Amniotic stem cell (primary cell): ENCODE measurements at regions not wholly inside any gene's neighbourhood (a gene's known extent, or its start where the extent isn't known, plus 50 kb on each side); places are given as distances from the start of the nearest gene placed in this dataset.

ENCODE experiments used
- DNase-seq: peaks from one replicate; lab custom pipeline; 2025; lab: John Stamatoyannopoulos, UW

- DNase-seq: no peak
These were observed 366.2 kb downstream of the TFAP2A start for GRCh38 chr6:10048370-10049297.

GRCh38 chr6:10042280-10042679 lies 372.6 kb downstream of the TFAP2A start:
- DNase-seq: no peak

- no peak for DNase-seq
These were observed 381.5 kb downstream of the TFAP2A start for GRCh38 chr6:10033223-10033829.

GRCh38 chr6:10031617-10032016 lies 383.3 kb downstream of the TFAP2A start:
- no peak for DNase-seq

GRCh38 chr6:10030942-10031537 lies 383.8 kb downstream of the TFAP2A start:
- DNase-seq: no peak

- no peak for DNase-seq
These were observed 386.7 kb downstream of the TFAP2A start for GRCh38 chr6:10028222-10028621.

- no peak for DNase-seq
These were observed 395.0 kb downstream of the TFAP2A start for GRCh38 chr6:10019851-10020250.

- peak; percentile 35 for DNase-seq
These were observed 400.3 kb downstream of the TFAP2A start for GRCh38 chr6:10014557-10014956.

- no peak for DNase-seq
These were observed 414.3 kb downstream of the TFAP2A start for GRCh38 chr6:10000551-10000950.

GRCh38 chr6:9999796-10000195 lies 415.1 kb downstream of the TFAP2A start:
- no peak for DNase-seq

- no peak for DNase-seq
These were observed 428.6 kb downstream of the TFAP2A start for GRCh38 chr6:9986273-9986672.

- DNase-seq: no peak
These were observed 429.4 kb downstream of the TFAP2A start for GRCh38 chr6:9985481-9985880.

- DNase-seq: no peak
These were observed 430.3 kb downstream of the TFAP2A start for GRCh38 chr6:9984607-9985006.

- DNase-seq: no peak
These were observed 431.7 kb downstream of the TFAP2A start for GRCh38 chr6:9983168-9983567.

GRCh38 chr6:9982215-9982614 lies 432.7 kb downstream of the TFAP2A start:
- no peak for DNase-seq

GRCh38 chr6:9979996-9980395 lies 434.9 kb downstream of the TFAP2A start:
- no peak for DNase-seq

- DNase-seq: no peak
These were observed 436.4 kb downstream of the TFAP2A start for GRCh38 chr6:9978480-9978879.

- no peak for DNase-seq
These were observed 437.5 kb downstream of the TFAP2A start for GRCh38 chr6:9977411-9977810.

GRCh38 chr6:9961646-9962045 lies 453.2 kb downstream of the TFAP2A start:
- no peak for DNase-seq

- DNase-seq: no peak
These were observed 457.6 kb downstream of the TFAP2A start for GRCh38 chr6:9957215-9957759.

GRCh38 chr6:9948678-9949077 lies 466.2 kb downstream of the TFAP2A start:
- DNase-seq: no peak

GRCh38 chr6:9943986-9944385 lies 470.9 kb downstream of the TFAP2A start:
- no peak for DNase-seq

GRCh38 chr6:9943026-9943425 lies 471.8 kb downstream of the TFAP2A start:
- DNase-seq: no peak
